Ishikawa (cell line): ENCODE measurements at regions not wholly inside any gene's neighbourhood (a gene's known extent, or its start where the extent isn't known, plus 50 kb on each side); places are given as distances from the start of the nearest gene placed in this dataset.

Experiments
- RAD21 ChIP-seq: IDR thresholded peaks from 2 replicates; pipeline ENCODE4 v1.6.1; 2012; ENCODE audit warnings: low read depth
- REST ChIP-seq: IDR thresholded peaks from 2 replicates; pipeline ENCODE4 v1.6.1; 2012; ENCODE audit warnings: low read depth, mild to moderate bottlenecking
- TAF1 ChIP-seq: IDR thresholded peaks from 2 replicates; pipeline ENCODE4 v1.6.1; 2012; ENCODE audit warnings: low read depth, mild to moderate bottlenecking

- TF ChIP-seq TAF1 (no peak), RAD21 (no peak), REST (no peak)
Observed at GRCh38 chr16:74026373-74027281, 270.0 kb upstream of the PSMD7 start.
